Heart right ventricle (tissue), 16 donors: ENCODE measurements at regions not wholly inside any gene's neighbourhood (a gene's known extent, or its start where the extent isn't known, plus 50 kb on each side); places are given as distances from the start of the nearest gene placed in this dataset.

Source experiments
- ATAC-seq, 8 donors: fragments of 200-7000 bp; cut with Tn5 transposase; one replicate each; pipeline ENCODE4 v1.9.1; 2020; ENCODE audit warnings: mild to moderate bottlenecking in 8 of 8, moderate library complexity in 8 of 8, moderate number of reproducible peaks in 1 of 8
- DNase-seq, 2 donors: peaks; one replicate each; pipeline ENCODE4 v3.0.0-alpha.2; 2020
- H3K27ac ChIP-seq, 10 donors: fragments of 200-600 bp; sonication (generic) in 2 of 10; one replicate each; pipeline versions ENCODE4 v1.5.0 to v1.8.0; 2020 to 2022; ENCODE audit warnings: mild to moderate bottlenecking in 3 of 10
- H3K27me3 ChIP-seq, 7 donors: fragments of 200-600 bp; one replicate each; pipeline ENCODE4 v1.8.0; 2021 to 2022; ENCODE audit warnings: mild to moderate bottlenecking in 2 of 7
- H3K36me3 ChIP-seq, 9 donors: fragments of 200-600 bp; sonication (generic) in 1 of 9; one replicate each; pipeline versions ENCODE4 v1.5.0 to v1.8.0; 2020 to 2022; ENCODE audit warnings: mild to moderate bottlenecking in 2 of 9
- H3K4me1 ChIP-seq, 9 donors: fragments of 200-600 bp; sonication (generic) in 1 of 9; one replicate each; pipeline versions ENCODE4 v1.5.0 to v1.8.0; 2020 to 2022; ENCODE audit warnings: mild to moderate bottlenecking in 4 of 9
- H3K4me3 ChIP-seq, 10 donors: fragments of 200-600 bp; sonication (generic) in 2 of 10; one replicate each; pipeline versions ENCODE4 v1.5.0 to v1.8.0; 2020 to 2022; ENCODE audit warnings: mild to moderate bottlenecking in 7 of 10, moderate library complexity in 2 of 10
- H3K9me3 ChIP-seq, 11 donors: fragments of 200-600 bp in 10 of 11; sonication (generic) in 2 of 11; one replicate each; pipeline versions ENCODE4 v1.5.0 to v1.8.0; 2013 to 2022; ENCODE audit warnings: mild to moderate bottlenecking in 2 of 11, control low read depth in 1 of 11, moderate library complexity in 1 of 11
- WGBS, 2 donors: extraction: QIAGEN DNeasy Blood & Tissue Kit; methylation state at CpG; one replicate each; pipeline ENCODE4 v1.1.7; 2013; ENCODE audit warnings: inconsistent platforms in 1 of 2; 5-methylcytosine and 5-hydroxymethylcytosine counted together
- intact Hi-C, 10 donors: fragments of 100-400 bp; cut with DNase I; formaldehyde crosslinking; loops; one replicate each; pipeline versions ENCODE4 v1.11.1 to v1.14.2; 2022
- TF ChIP-seq, protein P1 (sequence below), 9 donors: fragments of 200-600 bp; sonication (generic) in 2 of 9; IDR thresholded peaks; one replicate each; pipeline versions ENCODE4 v1.5.0 to v1.8.0; 2021 to 2022; ENCODE audit warnings: antibody characterized with exemption in 9 of 9, mild to moderate bottlenecking in 5 of 9, moderate library complexity in 1 of 9
- donor health status: Arrhythmogenic right ventricular cardiomyopathy.
- donor health status: ischemic (EF 13 %, LVEDD 7.1; RV severe dilation, severe dysfunction).
- donor health status: healthy with polysubstance abuse.
- donor health status: DM: no; HTN: yes; CAD: no.
- donor health status: DM: no; HTN: no; CAD: no.
- donor health status: ischemic (EF 25% LVEDD 6.9; RV normal size, moderate dysfunction).
- donor health status: ischemic (EF 25% LVEDD 5.7; RV mildly dilated, moderate dysfunction).
- donor health status: healthy.
- donor health status: DM: yes; HTN: yes; CAD: no.
- donor health status: Ischemic cardiomyopathy.
- donor health status: ischemic (EF 35%, LVEDD 5.7; RV mildly dilated, moderate dysfunction).
- donor health status: nonischemic (EF 11% LVEDD 7.7; RV severe dilation, severe dysfunction).
- donor health status: DM: yes; HTN: yes; CAD: no.
- donor health status: PGD.
- donor health status: ischemic (EF 29% LVEDD 5.4; RV normal size, mild dysfunction).
- donor health status: nonischemic (EF 23%, LVEDD 6.1; RV moderate dilation, normal function).

GRCh38 chr18:23331091-23331920 lies 121.8 kb upstream of the RIOK3 start:
- no peak for ATAC-seq
- intact Hi-C loops, result no loop called here

DNA sequence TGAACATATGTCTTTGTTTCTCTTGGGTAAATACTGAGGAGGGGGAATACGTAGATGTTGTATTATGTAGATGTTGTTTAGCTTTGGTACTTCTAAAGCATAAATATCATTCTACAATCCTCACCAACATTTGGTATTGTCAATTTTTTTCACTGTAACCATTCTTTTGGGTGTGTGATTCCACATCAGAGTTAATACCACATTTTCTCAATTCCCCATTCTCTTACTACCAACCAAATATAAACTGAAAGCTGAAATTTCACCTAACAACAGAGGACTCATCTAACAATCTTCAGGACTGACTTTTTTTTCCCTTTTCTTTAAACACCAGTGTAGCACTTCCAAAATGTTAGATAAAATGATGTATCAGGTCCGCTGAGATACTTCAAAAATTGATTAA lies 120.7 kb upstream of the RIOK3 start:
- TF ChIP-seq, protein P1, sequence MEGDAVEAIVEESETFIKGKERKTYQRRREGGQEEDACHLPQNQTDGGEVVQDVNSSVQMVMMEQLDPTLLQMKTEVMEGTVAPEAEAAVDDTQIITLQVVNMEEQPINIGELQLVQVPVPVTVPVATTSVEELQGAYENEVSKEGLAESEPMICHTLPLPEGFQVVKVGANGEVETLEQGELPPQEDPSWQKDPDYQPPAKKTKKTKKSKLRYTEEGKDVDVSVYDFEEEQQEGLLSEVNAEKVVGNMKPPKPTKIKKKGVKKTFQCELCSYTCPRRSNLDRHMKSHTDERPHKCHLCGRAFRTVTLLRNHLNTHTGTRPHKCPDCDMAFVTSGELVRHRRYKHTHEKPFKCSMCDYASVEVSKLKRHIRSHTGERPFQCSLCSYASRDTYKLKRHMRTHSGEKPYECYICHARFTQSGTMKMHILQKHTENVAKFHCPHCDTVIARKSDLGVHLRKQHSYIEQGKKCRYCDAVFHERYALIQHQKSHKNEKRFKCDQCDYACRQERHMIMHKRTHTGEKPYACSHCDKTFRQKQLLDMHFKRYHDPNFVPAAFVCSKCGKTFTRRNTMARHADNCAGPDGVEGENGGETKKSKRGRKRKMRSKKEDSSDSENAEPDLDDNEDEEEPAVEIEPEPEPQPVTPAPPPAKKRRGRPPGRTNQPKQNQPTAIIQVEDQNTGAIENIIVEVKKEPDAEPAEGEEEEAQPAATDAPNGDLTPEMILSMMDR (IDR thresholded peaks at IDR 0.05), result no peak
- ATAC-seq (no peak), DNase-seq (no peak)
- no peak overlapping the region for H3K4me3 ChIP-seq
- H3K4me1 ChIP-seq, result peaks cover 0 to 16% (median 7%) of the 10 kb centered on the region in 9 donors
- H3K9me3 ChIP-seq, result peaks cover 0 to 5% (median 0%) of the 10 kb centered on the region in 11 donors
- WGBS, 2 donors, result 95 to 100% methylated on average over 2 of the region's 2 CpGs
- peaks cover 0 to 7% (median 0%) of the 10 kb centered on the region in 9 donors for H3K36me3 ChIP-seq
- intact Hi-C loops, result no loop called here
- H3K27me3 ChIP-seq, result no peaks in the 10 kb centered on the region
- no peak overlapping the region for H3K27ac ChIP-seq

More at GRCh38 chr18:23331091-23331920, 121.8 kb upstream of the RIOK3 start:
- TF ChIP-seq, protein P1 (IDR thresholded peaks at IDR 0.05), result no peak
- Histone ChIP-seq H3K4me1 (peaks cover 0 to 11% (median 3%) of the 10 kb centered on the region in 9 donors), H3K4me3 (no peak overlapping the region), H3K9me3 (peaks cover 0 to 5% (median 0%) of the 10 kb centered on the region in 11 donors), H3K36me3 (peaks cover 0 to 7% (median 0%) of the 10 kb centered on the region in 9 donors), H3K27ac (no peak overlapping the region), H3K27me3 (no peaks in the 10 kb centered on the region)
- no peak for DNase-seq
- 92 to 93% methylated on average over 22 of the region's 22 CpGs for whole genome bisulfite sequencing, 2 donors

GRCh38 chr18:23333827-23334226 lies 119.3 kb upstream of the RIOK3 start:
- ATAC-seq, result no peak
- H3K4me3 ChIP-seq, result no peak overlapping the region

GRCh38 chr18:23334569-23334968 lies 118.5 kb upstream of the RIOK3 start:
- no peak overlapping the region for H3K27ac ChIP-seq
- 98% methylated on average over 13 of the region's 13 CpGs for WGBS, 2 donors
- no peak overlapping the region for H3K4me3 ChIP-seq
- ATAC-seq (no peak), DNase-seq (no peak)
- intact Hi-C loops, result no loop called here
- H3K4me1 ChIP-seq, result peaks cover 0 to 16% (median 7%) of the 10 kb centered on the region in 9 donors
- TF ChIP-seq, protein P1 (IDR thresholded peaks at IDR 0.05), result no peak
- peaks cover 0 to 3% (median 0%) of the 10 kb centered on the region in 11 donors for H3K9me3 ChIP-seq
- H3K36me3 ChIP-seq, result peaks cover 0 to 7% (median 0%) of the 10 kb centered on the region in 9 donors
- H3K27me3 ChIP-seq, result no peaks in the 10 kb centered on the region

More at GRCh38 chr18:23333827-23334226, 119.3 kb upstream of the RIOK3 start:
- Histone ChIP-seq H3K27me3 (no peaks in the 10 kb centered on the region), H3K9me3 (peaks cover 0 to 5% (median 0%) of the 10 kb centered on the region in 11 donors), H3K27ac (no peak overlapping the region), H3K36me3 (peaks cover 0 to 7% (median 0%) of the 10 kb centered on the region in 9 donors), H3K4me1 (peaks cover 0 to 16% (median 7%) of the 10 kb centered on the region in 9 donors)
- WGBS, 2 donors, result 50 to 72% methylated on average over 2 of the region's 2 CpGs
- TF ChIP-seq, protein P1 (IDR thresholded peaks at IDR 0.05), result no peak
- intact Hi-C loops, result no loop called here
- DNase-seq, result no peak
